Activated CD8-positive, alpha-beta T cell treated with anti-CD3 and anti-CD28 coated beads for 36 hours (primary cell): ENCODE measurements at regions not wholly inside any gene's neighbourhood (a gene's known extent, or its start where the extent isn't known, plus 50 kb on each side); places are given as distances from the start of the nearest gene placed in this dataset.

Experiments used
- ATAC-seq: fragments of 200-7000 bp; cut with Tn5 transposase; one replicate; pipeline ENCODE4 v1.10.0; 2021; ENCODE audit warnings: mild to moderate bottlenecking, moderate library complexity
- CTCF ChIA-PET: fragments of 350-600 bp; sonication (Branson Sonifier 250); formaldehyde crosslinking; loops from one replicate; lab custom pipeline; 2021; ENCODE audit warnings: antibody characterized with exemption; lab: Charles Lee
- POLR2A ChIA-PET: fragments of 350-600 bp; sonication (Branson Sonifier 250); formaldehyde crosslinking; loops from one replicate; lab custom pipeline; 2021; ENCODE audit warnings: antibody characterized with exemption; lab: Charles Lee
- DNase-seq: peaks from one replicate; pipeline ENCODE4 v3.0.0-alpha.2; 2020
- H3K27ac Mint-ChIP-seq: one replicate; pipeline ENCODE4 v1.8.0; 2021; ENCODE audit warnings: mild to moderate bottlenecking, mixed read lengths
- H3K27me3 Mint-ChIP-seq: one replicate; pipeline ENCODE4 v1.8.0; 2021; ENCODE audit warnings: mixed read lengths
- H3K36me3 Mint-ChIP-seq: one replicate; pipeline ENCODE4 v1.8.0; 2021; ENCODE audit warnings: low read depth, mixed read lengths
- H3K4me1 Mint-ChIP-seq: one replicate; pipeline ENCODE4 v1.8.0; 2021; ENCODE audit warnings: low read depth, mixed read lengths
- H3K4me3 Mint-ChIP-seq: one replicate; pipeline ENCODE4 v1.8.0; 2021; ENCODE audit warnings: mild to moderate bottlenecking, moderate library complexity, mixed read lengths
- H3K9me3 Mint-ChIP-seq: one replicate; pipeline ENCODE4 v1.8.0; 2021; ENCODE audit warnings: mixed read lengths
- intact Hi-C: fragments of 100-400 bp; cut with micrococcal nuclease; formaldehyde crosslinking; loops from one replicate; pipeline ENCODE4 v1.10.0; 2022
- TF ChIP-seq, protein P1 (sequence below): fragments of 200-600 bp; IDR thresholded peaks from one replicate; pipeline ENCODE4 v1.8.0; 2022; ENCODE audit warnings: antibody characterized with exemption, mild to moderate bottlenecking

- H3K9me3 Mint-ChIP-seq = peaks cover 13% of the 10 kb centered on the region
- ChIA-PET POLR2A (no interaction called here), CTCF (no interaction called here)
- DNase-seq = no peak
- no peaks in the 10 kb centered on the region for H3K4me1 Mint-ChIP-seq
- no peaks in the 10 kb centered on the region for H3K27me3 Mint-ChIP-seq
- intact Hi-C loops = no loop called here
- no peak for ATAC-seq
- no peaks in the 10 kb centered on the region for H3K36me3 Mint-ChIP-seq
- no peak overlapping the region for H3K4me3 Mint-ChIP-seq
- TF ChIP-seq, protein P1, sequence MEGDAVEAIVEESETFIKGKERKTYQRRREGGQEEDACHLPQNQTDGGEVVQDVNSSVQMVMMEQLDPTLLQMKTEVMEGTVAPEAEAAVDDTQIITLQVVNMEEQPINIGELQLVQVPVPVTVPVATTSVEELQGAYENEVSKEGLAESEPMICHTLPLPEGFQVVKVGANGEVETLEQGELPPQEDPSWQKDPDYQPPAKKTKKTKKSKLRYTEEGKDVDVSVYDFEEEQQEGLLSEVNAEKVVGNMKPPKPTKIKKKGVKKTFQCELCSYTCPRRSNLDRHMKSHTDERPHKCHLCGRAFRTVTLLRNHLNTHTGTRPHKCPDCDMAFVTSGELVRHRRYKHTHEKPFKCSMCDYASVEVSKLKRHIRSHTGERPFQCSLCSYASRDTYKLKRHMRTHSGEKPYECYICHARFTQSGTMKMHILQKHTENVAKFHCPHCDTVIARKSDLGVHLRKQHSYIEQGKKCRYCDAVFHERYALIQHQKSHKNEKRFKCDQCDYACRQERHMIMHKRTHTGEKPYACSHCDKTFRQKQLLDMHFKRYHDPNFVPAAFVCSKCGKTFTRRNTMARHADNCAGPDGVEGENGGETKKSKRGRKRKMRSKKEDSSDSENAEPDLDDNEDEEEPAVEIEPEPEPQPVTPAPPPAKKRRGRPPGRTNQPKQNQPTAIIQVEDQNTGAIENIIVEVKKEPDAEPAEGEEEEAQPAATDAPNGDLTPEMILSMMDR = no peak
- no peak overlapping the region for H3K27ac Mint-ChIP-seq
Observed at GRCh38 chr4:187224560-187224959, 500.9 kb upstream of the FAT1 start.

DNA sequence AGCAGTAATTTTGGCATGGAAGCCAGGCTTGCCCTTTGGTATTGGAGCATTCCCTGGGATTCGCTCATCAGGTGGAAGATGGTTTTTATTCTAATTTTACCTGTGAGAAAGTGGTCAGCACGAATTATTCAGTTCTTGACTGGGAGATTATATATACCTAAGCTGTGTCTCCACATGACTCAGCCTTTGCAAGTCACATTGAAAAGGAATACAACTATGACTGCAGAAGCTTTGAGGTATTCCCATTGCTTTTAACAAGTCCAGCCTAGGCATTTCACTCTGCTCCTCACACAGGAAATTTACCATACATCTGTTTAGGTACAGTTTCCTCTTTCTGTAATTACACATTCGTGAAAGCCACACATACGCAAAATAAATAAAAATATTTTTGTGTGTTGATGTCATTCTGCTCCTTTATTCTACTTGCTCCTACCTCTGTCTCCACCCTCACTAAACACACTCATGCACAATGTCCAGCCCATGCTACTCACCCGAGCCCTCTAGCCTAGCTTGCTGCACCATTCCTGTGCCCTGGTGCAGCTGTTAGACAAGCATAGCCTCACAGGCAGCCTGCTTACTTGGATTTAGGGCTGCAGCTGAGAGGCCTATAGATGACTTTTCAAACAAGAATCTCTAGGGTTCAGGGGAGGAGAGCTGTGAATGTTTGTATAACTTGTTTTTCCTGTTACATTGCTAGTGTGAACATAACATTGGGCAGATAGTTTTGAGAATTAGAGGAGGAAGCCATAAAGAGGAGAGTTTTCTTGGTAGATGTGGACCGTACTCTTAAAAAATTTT, 504.4 kb upstream of the FAT1 start:
- no peak for DNase-seq
- Mint-ChIP-seq H3K27ac (no peak overlapping the region), H3K9me3 (peaks cover 9% of the 10 kb centered on the region), H3K27me3 (no peaks in the 10 kb centered on the region), H3K36me3 (no peaks in the 10 kb centered on the region), H3K4me1 (no peaks in the 10 kb centered on the region), H3K4me3 (no peak overlapping the region)
- no peak for ATAC-seq
- CTCF ChIA-PET = no interaction called here
- POLR2A ChIA-PET = no interaction called here
- TF ChIP-seq, protein P1 = no peak
- intact Hi-C loops = no loop called here

GRCh38 chr4:187232196-187232595, 508.5 kb upstream of the FAT1 start:
- no peak for ATAC-seq

GRCh38 chr4:187232796-187233195, 509.1 kb upstream of the FAT1 start:
- ATAC-seq (no peak), DNase-seq (no peak)
- no peaks in the 10 kb centered on the region for H3K4me1 Mint-ChIP-seq
- no peaks in the 10 kb centered on the region for H3K36me3 Mint-ChIP-seq
- POLR2A ChIA-PET = no interaction called here
- H3K27ac Mint-ChIP-seq = no peak overlapping the region
- intact Hi-C loops = no loop called here
- TF ChIP-seq, protein P1 = no peak
- CTCF ChIA-PET = no interaction called here
- peaks cover 3% of the 10 kb centered on the region for H3K9me3 Mint-ChIP-seq
- no peaks in the 10 kb centered on the region for H3K27me3 Mint-ChIP-seq
- no peak overlapping the region for H3K4me3 Mint-ChIP-seq

More at GRCh38 chr4:187232196-187232595, 508.5 kb upstream of the FAT1 start:
- Mint-ChIP-seq H3K36me3 (no peaks in the 10 kb centered on the region), H3K27ac (no peak overlapping the region), H3K4me3 (no peak overlapping the region), H3K4me1 (no peaks in the 10 kb centered on the region), H3K27me3 (no peaks in the 10 kb centered on the region), H3K9me3 (peaks cover 3% of the 10 kb centered on the region)
- TF ChIP-seq, protein P1 = no peak
- ChIA-PET CTCF (no interaction called here), POLR2A (no interaction called here)
- intact Hi-C loops = no loop called here
- no peak for DNase-seq

GRCh38 chr4:187235456-187236170, 512.0 kb upstream of the FAT1 start:
- POLR2A ChIA-PET = no interaction called here
- CTCF ChIA-PET = no interaction called here

More at GRCh38 chr4:187235456-187236170, 512.0 kb upstream of the FAT1 start:
- Mint-ChIP-seq H3K36me3 (no peaks in the 10 kb centered on the region), H3K4me3 (no peak overlapping the region), H3K27me3 (no peaks in the 10 kb centered on the region), H3K4me1 (no peaks in the 10 kb centered on the region), H3K27ac (no peak overlapping the region), H3K9me3 (peaks cover 1% of the 10 kb centered on the region)
- DNase-seq (no peak), ATAC-seq (no peak)
- intact Hi-C loops = no loop called here
- TF ChIP-seq, protein P1 = no peak
